ENCODE measurements at regions not wholly inside any gene's neighbourhood (a gene's known extent, or its start where the extent isn't known, plus 50 kb on each side); places are given as distances from the start of the nearest gene placed in this dataset.

GRCh38 chr12:114955414-114956014 is 271.5 kb upstream of the TBX3 start:
- DNase-seq: no peak

DNA sequence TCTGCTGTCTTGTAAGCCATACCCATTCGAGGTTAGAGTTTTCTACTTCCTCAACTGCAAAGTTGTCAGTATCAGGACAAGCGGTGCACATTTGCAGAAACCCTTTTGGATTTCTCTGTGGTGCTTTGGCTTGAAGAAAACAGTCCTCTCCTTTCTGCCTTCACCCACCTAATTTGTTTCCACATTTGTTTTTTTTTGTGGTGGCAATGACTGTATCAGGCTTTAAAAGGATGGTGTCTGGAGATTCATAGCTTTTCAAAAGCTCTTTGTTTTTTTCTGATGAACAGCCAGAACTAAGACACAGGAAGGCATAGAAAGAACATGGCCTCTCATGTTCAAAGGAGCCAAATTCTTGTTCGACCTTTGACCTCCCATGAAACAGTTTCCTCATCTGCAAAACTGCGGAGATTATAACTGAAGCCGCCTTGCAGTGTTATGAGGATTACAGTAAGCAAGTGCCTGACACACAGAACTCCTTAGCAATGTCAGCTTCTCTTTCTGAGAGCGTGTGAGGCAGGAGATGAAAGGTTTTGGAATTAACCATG is 270.6 kb upstream of the TBX3 start:
- no peak for DNase-seq

- no peak for DNase-seq
Observed at GRCh38 chr12:114952573-114953271, 268.7 kb upstream of the TBX3 start.

DNA sequence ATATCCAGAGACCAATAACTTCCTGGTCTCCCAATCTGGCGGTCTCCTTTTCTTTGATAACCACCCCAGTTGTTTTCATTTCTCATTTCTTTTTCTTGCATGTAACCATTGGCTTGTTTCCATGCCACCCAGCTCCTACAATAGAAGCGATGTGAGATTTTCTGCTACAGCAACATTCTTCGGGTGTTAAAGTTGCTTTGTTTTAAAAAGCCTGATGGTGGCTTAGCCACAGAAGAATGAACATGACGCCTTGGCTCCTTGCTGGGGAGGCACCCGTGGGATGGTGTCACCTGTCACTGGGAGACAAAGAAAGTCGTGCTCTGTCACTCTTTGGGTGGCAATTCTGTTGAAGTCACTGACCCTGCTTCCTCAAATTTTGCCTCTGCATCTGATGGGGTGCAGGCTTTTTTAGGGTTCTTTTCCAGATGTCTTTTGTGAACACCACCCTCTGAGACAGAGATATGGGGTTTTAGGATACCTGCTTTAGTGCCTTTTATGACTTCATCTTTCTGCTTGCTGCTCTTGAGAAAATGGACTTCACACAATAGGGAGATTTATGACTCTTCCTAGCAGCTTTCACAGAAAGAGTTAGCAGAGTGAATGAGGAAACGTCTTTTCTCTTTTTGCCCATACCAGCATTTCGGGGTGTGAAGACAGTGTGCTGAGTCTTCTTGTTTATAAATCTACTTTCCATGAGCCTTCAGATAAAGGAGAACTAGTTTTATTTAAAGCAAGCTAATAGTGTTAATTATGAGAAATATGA is 265.3 kb upstream of the TBX3 start:
- DNase-seq: no peak

- DNase-seq: no peak
Observed at GRCh38 chr12:114945351-114945750, 261.4 kb upstream of the TBX3 start.

- no peak for DNase-seq
Observed at GRCh38 chr12:114944736-114945135, 260.8 kb upstream of the TBX3 start.

- no peak for DNase-seq
Observed at GRCh38 chr12:114943601-114944000, 259.6 kb upstream of the TBX3 start.

DNA sequence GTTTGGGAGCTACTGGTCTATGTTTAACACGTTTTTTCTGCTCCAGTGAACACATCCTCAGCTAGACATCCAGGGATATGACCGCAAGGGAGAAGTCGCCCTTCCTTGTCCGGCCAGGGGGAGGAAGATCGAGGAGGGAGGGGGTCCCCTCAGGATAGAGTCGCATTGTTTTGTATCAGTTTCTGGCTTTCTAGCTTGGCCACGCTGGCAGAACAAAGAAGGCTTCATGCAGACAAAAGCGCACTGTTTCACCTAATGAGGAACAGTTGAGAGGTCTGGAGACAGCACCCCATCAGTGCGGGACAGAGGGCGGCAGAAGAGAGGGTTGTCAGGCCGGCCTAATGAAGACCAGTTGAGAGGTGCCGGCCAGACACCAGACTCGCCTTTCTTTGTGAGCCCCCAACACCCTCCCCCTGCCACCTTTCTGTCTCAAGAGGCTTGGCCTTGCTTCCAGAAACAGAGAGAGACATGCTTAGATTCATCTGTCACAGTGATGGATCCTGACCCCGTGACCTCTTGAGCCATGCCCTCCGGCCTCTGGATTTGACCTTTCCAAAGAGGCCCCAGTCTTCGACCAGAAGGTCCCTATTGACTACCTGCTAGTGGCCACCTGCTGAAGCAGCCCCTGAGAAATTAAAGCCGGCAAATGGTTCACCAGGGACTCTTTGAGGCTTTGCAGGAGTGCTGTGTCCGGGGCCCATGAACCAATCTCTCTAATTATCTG is 254.7 kb upstream of the TBX3 start:
- DNase-seq: no peak

DNA sequence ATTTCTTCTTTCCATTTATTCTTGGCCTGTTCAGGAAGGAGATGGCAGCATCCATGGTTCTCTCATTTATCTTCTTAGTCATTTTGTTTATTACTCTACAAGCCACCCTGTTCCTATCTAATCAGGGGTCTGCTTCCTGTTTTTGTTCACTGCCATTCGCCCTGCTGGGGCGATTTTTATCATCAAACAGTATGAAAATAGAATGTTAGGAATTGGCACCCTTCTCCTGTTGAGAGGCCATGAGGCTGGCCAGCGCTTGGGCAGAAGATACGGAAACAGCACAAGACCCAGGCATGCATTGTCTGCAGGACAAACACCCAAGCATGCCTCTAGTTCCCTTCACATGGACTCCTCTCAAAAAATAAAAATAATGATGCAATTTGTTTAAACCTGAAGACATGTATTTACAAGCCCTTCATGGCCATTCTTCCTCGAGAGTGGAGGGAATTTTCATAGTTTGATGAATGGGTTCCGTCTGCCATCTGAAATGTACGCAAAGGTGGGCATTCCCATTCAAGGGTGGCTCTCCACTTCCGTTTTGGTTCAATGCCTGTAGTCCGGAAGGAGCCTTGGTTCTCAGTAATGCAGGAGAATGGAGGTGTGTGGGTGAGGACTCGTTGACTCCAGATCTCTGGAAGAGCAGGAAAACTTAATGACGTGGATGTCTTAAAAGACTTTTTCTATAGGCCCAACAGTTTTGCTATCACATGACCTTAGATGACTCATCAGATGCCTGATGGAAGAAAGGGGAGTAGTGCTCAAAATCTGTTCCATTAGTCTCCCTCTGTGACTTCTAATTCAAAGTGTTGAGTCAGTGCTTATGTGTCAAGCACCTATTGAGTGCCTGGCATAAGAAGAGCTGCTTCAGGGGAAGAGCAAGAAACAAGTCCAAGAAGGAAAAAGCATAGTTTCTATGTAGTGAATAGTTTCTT is 252.4 kb upstream of the TBX3 start:
- no peak for DNase-seq

DNA sequence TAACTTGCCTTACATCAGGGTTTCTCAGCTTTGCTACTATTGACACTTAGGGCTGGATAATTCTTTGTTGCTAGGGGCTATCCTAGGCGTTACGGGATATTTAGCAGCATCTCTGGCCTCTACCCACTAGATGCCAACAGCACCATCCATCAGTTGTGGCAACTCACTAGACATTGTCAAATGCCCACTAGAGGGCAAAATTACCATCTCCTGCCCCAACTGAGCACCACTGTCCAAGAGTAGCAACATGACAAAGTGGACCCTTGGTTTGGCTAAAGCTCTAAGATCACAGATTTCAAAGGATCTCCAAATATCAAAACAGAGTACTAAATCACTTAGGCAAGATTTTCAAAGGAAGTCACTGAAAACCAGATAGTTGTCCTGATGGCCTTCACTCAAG is 251.7 kb upstream of the TBX3 start:
- no peak for DNase-seq

- no peak for DNase-seq
Observed at GRCh38 chr12:114933428-114934160, 249.6 kb upstream of the TBX3 start.

DNA sequence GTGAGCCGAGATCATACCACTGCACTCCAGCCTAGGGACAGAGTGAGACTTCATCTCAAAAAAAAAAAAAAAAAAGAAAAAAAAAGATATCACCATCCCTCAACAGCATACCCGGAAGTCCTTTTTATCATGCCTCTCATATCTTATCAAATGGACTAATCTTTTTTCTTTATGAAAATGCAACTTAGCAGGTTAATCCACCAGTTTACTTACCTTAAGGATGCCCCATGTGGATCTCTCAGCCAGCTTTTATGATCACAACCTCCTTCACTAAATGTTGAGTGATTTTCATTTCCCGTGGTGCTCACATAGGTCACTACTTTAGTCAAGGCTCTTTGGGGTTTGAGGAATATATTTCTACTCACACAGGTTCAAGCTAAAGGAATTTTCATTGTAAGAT is 248.8 kb upstream of the TBX3 start:
- no peak for DNase-seq

DNA sequence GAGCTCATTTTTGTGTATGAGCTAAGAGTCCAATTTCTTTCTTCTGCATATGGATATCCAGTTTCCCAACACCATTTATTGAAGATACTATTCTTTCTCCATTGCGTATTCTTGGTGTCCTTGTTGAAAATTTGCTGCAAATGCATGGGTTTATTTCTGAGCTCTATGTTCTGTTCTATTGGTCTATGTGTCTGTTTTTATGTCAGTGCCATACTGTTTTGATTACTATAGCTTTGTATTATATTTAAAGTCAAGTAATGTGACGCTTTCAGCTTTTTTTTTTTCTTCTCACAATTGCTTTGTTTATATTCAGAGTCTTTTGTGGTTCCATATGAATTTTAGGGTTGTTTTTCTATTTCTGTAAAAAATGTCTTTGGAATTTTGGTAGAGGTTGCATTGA is 247.1 kb upstream of the TBX3 start:
- no peak for DNase-seq

DNA sequence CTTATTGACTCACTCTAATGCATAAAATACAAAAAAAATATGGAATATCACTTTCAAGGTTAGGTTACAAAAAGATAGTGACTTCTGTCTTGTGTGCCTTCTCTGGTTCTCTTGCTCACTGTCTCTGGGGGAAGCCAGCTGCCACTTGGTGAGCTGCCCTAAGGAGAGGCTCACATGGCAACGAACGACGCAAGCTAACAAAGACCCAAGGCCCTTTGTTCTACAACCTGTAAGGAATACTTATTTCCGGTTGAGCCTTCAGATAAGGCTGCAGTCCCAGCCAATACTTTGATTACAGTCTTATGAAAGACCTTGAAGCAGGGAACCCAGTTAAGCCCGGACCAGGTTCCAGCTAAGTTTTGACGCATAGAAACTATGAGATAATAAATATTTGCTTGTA is 242.4 kb upstream of the TBX3 start:
- DNase-seq: no peak

DNA sequence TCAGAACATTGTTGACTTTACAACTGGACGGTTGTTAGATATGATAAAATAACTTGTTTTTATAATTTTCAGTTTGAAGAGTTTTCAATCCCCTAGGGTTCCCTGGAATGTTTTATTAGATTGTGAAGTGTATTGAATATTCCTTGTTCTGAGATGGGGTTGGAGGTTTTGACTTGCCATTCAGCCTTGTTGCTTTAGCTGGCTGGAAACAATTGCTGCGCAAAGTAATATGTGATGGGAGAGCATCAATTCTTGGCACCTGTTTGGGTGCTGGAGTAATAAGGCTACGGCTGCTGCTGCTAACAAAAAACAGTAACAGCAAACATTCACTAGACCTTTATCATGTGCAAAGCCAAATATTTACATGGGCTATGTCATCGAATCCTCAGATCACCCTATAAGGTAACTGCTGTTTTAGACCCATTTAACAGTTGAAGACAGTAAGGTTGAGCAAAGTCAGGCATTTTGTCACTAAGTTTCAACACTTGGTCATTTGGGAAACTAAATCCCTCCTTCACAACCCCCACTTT is 241.0 kb upstream of the TBX3 start:
- DNase-seq: no peak

- DNase-seq: no peak
Observed at GRCh38 chr12:114921781-114922180, 237.8 kb upstream of the TBX3 start.

DNA sequence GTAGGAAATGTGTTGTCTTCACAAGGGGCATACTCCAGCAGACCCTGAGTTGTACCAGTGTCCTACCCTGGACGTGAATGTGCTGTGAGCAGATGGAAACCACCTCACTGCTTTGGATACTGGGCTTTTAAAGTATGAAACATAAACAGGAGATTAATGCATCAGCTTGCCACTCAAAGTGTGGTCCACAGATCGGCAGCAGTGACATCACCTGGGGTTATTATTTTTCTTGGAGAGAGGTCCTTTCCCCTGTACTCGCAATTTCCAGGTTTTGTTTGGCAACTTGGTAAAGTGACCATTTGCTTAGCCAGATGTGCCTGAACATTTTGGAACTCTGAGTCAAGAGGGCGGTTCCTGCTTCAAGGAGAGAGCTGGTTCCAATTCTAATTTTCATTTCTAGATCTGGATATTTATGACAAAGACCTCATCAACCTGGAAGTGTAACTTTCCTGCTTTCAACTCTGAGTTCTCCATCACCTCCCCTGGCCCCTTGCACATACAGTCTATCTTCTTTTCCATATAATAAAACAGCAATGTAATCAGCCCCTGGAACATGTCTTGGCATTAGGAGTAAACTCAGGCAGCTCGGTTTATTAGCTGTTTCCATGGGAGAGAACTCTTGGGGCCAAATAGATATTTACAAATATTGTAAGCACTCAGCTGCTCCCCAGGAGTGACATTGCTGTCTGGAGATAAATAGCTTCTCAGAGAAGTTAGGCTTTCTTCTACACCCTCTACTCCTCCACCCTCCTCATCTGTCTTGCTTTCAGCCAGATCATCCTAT is 237.0 kb upstream of the TBX3 start:
- DNase-seq: no peak

- no peak for DNase-seq
Observed at GRCh38 chr12:114919479-114919878, 235.5 kb upstream of the TBX3 start.

DNA sequence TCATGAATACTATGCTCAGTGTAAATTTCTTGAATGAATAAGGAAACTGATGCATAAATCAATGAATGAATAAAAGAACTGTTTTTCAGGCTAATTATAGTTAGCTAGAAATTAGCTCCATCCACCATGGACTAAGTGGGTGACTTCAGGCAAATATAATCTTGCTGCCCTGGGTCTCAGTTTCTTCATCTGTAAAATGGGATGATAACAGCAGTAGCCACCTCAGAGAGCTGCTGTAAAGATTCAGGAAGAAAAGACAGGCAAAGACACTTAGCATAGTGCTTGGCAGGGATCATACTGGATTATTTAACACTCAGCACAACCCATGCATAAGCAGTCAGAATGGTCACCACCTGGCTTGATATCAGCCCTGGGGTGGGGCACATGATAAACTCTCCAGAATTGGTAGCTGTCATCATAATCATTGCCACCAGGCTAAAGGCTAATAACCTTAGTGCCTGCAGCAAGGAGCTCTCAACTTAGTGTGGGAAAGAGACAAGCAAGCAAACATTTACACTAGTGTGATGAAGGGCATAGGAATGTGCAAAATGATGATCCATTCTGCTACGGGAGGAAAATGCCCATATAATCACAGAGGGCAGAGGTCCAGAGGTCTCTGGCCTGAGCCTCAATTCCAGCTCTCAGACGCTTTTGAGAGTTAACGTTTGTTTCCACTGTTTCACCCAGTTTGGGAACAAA is 234.7 kb upstream of the TBX3 start:
- no peak for DNase-seq

- no peak for DNase-seq
Observed at GRCh38 chr12:114917953-114918352, 234.0 kb upstream of the TBX3 start.
